Hematopoietic multipotent progenitor cell (in vitro differentiated cells): ENCODE measurements at regions not wholly inside any gene's neighbourhood (a gene's known extent, or its start where the extent isn't known, plus 50 kb on each side); places are given as distances from the start of the nearest gene placed in this dataset.

Experiments used
- DNase-seq, 3 donors: peaks; one replicate each; pipeline ENCODE4 v3.0.0-alpha.2; 2011 to 2015; ENCODE audit warnings: low read depth in 2 of 3, low spot score in 2 of 3

GRCh38 chr2:731711-732110 is 54.5 kb upstream of the TMEM18 start:
- DNase-seq = no peak

GRCh38 chr2:729376-729861 is 52.2 kb upstream of the TMEM18 start:
- no peak for DNase-seq

GRCh38 chr2:728165-728564 is 51.0 kb upstream of the TMEM18 start:
- DNase-seq = no peak

- DNase-seq = no peak
Measured at GRCh38 chr2:727071-727470, 49.9 kb upstream of the TMEM18 start.
